Stomach (tissue), 4 donors: ENCODE measurements at regions not wholly inside any gene's neighbourhood (a gene's known extent, or its start where the extent isn't known, plus 50 kb on each side); places are given as distances from the start of the nearest gene placed in this dataset.

Experiments used
- EP300 ChIP-seq: sonication (generic); formaldehyde crosslinking; IDR thresholded peaks from one replicate; pipeline ENCODE4 v1.6.1; 2017; ENCODE audit warnings: antibody characterized with exemption
- POLR2A ChIP-seq, 4 donors: fragments of 450-650 bp; IDR thresholded peaks; one replicate each; pipeline ENCODE4 v1.6.1; 2016; ENCODE audit warnings: antibody characterized with exemption in 4 of 4, control low read depth in 2 of 4, mild to moderate bottlenecking in 1 of 4, moderate library complexity in 1 of 4
- POLR2AphosphoS5 ChIP-seq, 3 donors: sonication (generic); formaldehyde crosslinking; IDR thresholded peaks; one replicate each; pipeline ENCODE4 v1.6.1; 2016; ENCODE audit warnings: antibody characterized with exemption in 3 of 3
- TF ChIP-seq, protein P1 (sequence below), 7 experiments: fragments of 450-650 bp in 4 of 7; fragments of 200-600 bp in 3 of 7; sonication (generic) in 3 of 7; IDR thresholded peaks; one replicate each; pipeline ENCODE4 v1.5.1; 2016 to 2019; ENCODE audit warnings: antibody characterized with exemption in 7 of 7, control low read depth in 2 of 7, mild to moderate bottlenecking in 1 of 7

DNA sequence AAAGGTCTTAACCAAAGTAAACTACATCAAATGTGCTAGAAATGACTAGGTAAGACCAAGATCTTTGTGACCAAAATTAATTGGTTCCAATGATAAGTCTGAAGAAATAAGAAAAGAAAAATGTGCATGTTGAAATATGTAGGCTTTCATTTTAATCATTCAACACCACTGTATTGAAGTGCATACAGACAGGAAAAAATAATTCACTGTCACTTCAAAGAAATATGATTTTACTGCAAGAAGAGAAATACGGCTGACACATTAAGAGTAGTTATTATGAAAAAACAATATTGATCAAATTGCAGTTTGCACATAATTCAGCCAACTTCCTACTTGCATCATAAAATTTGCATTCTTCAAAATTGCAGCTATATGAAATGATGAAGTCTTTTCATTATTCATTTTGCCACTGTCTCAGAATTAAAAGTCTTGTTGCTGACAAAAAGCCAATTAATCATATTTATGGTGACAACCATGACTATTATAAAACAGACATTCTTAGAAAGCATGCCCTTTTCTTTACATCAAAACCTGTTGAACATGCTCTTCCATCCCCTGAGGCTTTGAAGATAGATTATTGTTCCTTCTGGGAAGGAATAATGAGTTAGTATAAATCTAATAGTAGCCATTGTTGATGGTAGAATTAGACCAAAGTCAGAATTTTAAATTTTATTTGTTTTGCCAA is 405.9 kb upstream of the MAD2L1 start:
- no peak for TF ChIP-seq POLR2A (IDR thresholded peaks at IDR 0.05)
- TF ChIP-seq, protein P1, sequence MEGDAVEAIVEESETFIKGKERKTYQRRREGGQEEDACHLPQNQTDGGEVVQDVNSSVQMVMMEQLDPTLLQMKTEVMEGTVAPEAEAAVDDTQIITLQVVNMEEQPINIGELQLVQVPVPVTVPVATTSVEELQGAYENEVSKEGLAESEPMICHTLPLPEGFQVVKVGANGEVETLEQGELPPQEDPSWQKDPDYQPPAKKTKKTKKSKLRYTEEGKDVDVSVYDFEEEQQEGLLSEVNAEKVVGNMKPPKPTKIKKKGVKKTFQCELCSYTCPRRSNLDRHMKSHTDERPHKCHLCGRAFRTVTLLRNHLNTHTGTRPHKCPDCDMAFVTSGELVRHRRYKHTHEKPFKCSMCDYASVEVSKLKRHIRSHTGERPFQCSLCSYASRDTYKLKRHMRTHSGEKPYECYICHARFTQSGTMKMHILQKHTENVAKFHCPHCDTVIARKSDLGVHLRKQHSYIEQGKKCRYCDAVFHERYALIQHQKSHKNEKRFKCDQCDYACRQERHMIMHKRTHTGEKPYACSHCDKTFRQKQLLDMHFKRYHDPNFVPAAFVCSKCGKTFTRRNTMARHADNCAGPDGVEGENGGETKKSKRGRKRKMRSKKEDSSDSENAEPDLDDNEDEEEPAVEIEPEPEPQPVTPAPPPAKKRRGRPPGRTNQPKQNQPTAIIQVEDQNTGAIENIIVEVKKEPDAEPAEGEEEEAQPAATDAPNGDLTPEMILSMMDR (IDR thresholded peaks at IDR 0.05) = no peak
- TF ChIP-seq EP300 = no peak
- no peak for TF ChIP-seq POLR2AphosphoS5 (IDR thresholded peaks at IDR 0.05)
